ENCODE measurements at regions not wholly inside any gene's neighbourhood (a gene's known extent, or its start where the extent isn't known, plus 50 kb on each side); places are given as distances from the start of the nearest gene placed in this dataset.

DNA sequence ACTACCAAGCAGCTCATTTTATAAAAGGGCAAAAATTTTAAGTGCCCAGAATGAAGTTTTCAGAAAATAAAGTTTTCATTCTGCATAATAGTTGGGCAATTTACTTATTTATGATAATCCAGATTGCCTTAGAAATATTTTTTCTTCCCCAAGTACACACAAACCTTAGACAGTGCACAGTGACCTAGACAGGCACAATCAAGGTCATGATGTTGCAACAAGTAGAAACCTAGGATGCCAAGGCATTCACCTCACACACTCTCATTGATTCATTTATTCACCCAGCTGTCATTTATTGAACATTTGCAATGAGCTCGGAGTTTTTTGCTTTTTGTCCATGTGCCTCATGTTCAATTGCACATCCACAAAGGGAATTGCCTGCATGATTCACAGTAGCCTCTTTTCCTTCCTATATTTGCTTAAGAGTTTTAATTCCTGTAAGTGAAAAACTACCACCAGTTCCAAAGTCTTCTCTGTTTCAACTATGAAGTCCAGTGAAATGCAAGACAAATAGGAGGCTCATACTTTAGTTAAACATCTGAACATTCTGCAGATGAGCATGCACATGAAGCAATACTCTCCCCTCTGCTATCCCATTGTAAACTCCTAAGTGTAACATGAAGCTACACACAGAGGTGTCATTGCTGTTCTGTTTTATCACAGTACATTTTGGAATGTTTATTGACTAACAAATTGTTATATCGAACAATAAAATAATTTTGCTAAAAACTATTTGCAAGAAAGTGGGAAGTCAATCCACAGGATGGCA is 122.9 kb downstream of the HINT1 start:
- intact Hi-C loops (cut with micrococcal nuclease) = no loop called here
- no TSS peak for BruUV-seq (replicated peaks)
- TF ChIP-seq CBFB (CRISPR knock-in tag; IDR thresholded peaks at IDR 0.05) (no peak), PTBP1 (IDR thresholded peaks at IDR 0.05; ENCODE audit: low read depth, low read length) (no peak), CHD2 (IDR thresholded peaks at IDR 0.05; ENCODE audit: low read depth, low read length) (no peak), RBM14 (IDR thresholded peaks at IDR 0.05; ENCODE audit: borderline replicate concordance, insufficient read depth, low read depth, low read length) (no peak)

DNA sequence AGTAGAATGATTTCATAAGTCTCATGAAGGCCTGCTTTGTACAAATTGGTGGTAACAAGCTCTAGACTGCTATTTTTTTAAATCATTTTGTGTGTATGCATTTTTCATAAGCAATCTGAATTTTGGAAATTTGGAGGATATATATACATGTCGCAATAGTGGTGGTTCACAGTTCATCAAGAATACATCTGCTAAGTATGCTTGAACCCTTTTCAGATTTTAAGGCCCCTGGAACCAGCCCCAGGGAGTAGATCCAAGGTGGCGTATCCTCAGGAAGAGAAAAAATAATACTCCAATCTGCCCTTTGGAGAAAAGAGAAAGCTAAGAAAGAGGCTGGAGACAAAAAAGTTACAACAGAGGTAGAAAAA is 141.6 kb downstream of the HINT1 start:
- Histone ChIP-seq H3K4me1 (replicated peaks in 1 of 2; ENCODE audit: control insufficient read depth in 2 of 2, insufficient read depth in 2 of 2, low read length in 2 of 2) (no peaks in the 10 kb centered on the region), H3K27me3 (ENCODE audit: control insufficient read depth in 2 of 2, insufficient read depth in 2 of 2, low read length in 2 of 2) (no peaks in the 10 kb centered on the region), H3K27ac (ENCODE audit: extremely low read depth, low read depth, low read length) (no peak overlapping the region), H2AFZ (ENCODE audit: low read depth, low read length) (no peak overlapping the region), H3K9ac (ENCODE audit: insufficient read depth in 1 of 2, low read depth in 2 of 2, low read length in 2 of 2) (no peak overlapping the region), H3K9me3 (replicated peaks; ENCODE audit: control insufficient read depth, insufficient read depth, low read depth, low read length) (no peaks in the 10 kb centered on the region), H4K20me1 (replicated peaks; ENCODE audit: control insufficient read depth, insufficient read depth, low read length) (no peaks in the 10 kb centered on the region), H3K4me2 (ENCODE audit: insufficient read depth, low read length) (no peak overlapping the region), H3K9me1 (ENCODE audit: control insufficient read depth, insufficient read depth, low read length) (no peaks in the 10 kb centered on the region), H3K36me3 (ENCODE audit: control insufficient read depth, insufficient read depth, low read length) (no peaks in the 10 kb centered on the region), H3K79me2 (ENCODE audit: control insufficient read depth, insufficient read depth, low read length) (no peaks in the 10 kb centered on the region), H3K4me3 (no peak overlapping the region)
- WGBS (ENCODE audit: insufficient coverage, low coverage, missing lambda C conversion rate) = 5% methylated on average over 2 of the region's 2 CpGs
- intact Hi-C loops (cut with micrococcal nuclease) = no loop called here
- BruUV-seq (replicated peaks) = no TSS peak
- ChIA-PET POLR2A (interaction anchor here (0.6 to 0.8 kb wide), 2 partner anchors 18 to 383 kb away, joined by 3 read pairs; no protein-coding TSS in a partner anchor), CTCF (ENCODE audit: low intra/inter-chr PET ratio) (no interaction called here)
- no peak for FAIRE-seq
- no peak for ATAC-seq
- TF ChIP-seq ZKSCAN8 (CRISPR knock-in tag; IDR thresholded peaks at IDR 0.05) = no peak
- TF ChIP-seq TCF7 (IDR thresholded peaks at IDR 0.05; ENCODE audit: borderline replicate concordance) = no peak
- TF ChIP-seq HDAC6 (IDR thresholded peaks at IDR 0.05; ENCODE audit: low read depth, low read length) = no peak
- TF ChIP-seq LEF1 (IDR thresholded peaks at IDR 0.05) = no peak
- no peak for TF ChIP-seq NFYB (IDR thresholded peaks at IDR 0.05; ENCODE audit: extremely low read depth, insufficient read length)
- no peak for TF ChIP-seq MCM7 (IDR thresholded peaks at IDR 0.05)
- TF ChIP-seq PRPF4 (IDR thresholded peaks at IDR 0.05; ENCODE audit: insufficient read depth, low read depth, low read length, poor library complexity, severe bottlenecking) = no peak
- TF ChIP-seq ZNF561 (CRISPR knock-in tag; conservative IDR thresholded peaks at IDR 0.05) = no peak
- no peak for TF ChIP-seq RFX1 (IDR thresholded peaks at IDR 0.05)
- no peak for DNase-seq (ENCODE audit: extremely low read depth in 1 of 4, low spot score in 3 of 4)
- in situ Hi-C loops (cut with MboI) = no loop called here

More for the DNA sequence above, 122.9 kb downstream of the HINT1 start:
- no peak overlapping the region for H3K4me2 ChIP-seq (ENCODE audit: insufficient read depth, low read length)
- no peaks in the 10 kb centered on the region for H3K79me2 ChIP-seq (ENCODE audit: control insufficient read depth, insufficient read depth, low read length)
- no peaks in the 10 kb centered on the region for H3K4me1 ChIP-seq (replicated peaks in 1 of 2; ENCODE audit: control insufficient read depth in 2 of 2, insufficient read depth in 2 of 2, low read length in 2 of 2)
- no peak overlapping the region for H3K4me3 ChIP-seq
- H3K9me3 ChIP-seq (replicated peaks; ENCODE audit: control insufficient read depth, insufficient read depth, low read depth, low read length) = no peaks in the 10 kb centered on the region
- 3% methylated on average over 2 of the region's 2 CpGs for WGBS (ENCODE audit: insufficient coverage, low coverage, missing lambda C conversion rate)
- no peaks in the 10 kb centered on the region for H3K27me3 ChIP-seq (ENCODE audit: control insufficient read depth in 2 of 2, insufficient read depth in 2 of 2, low read length in 2 of 2)
- CTCF ChIA-PET (ENCODE audit: low intra/inter-chr PET ratio) = interaction anchor here (0.6 kb wide), 1 partner anchor 488 kb away, joined by 5 read pairs; no protein-coding TSS in a partner anchor
- H4K20me1 ChIP-seq (replicated peaks; ENCODE audit: control insufficient read depth, insufficient read depth, low read length) = no peaks in the 10 kb centered on the region
- H3K36me3 ChIP-seq (ENCODE audit: control insufficient read depth, insufficient read depth, low read length) = no peaks in the 10 kb centered on the region
- in situ Hi-C loops (cut with MboI) = no loop called here
- H3K9me1 ChIP-seq (ENCODE audit: control insufficient read depth, insufficient read depth, low read length) = no peaks in the 10 kb centered on the region
- no peak for ATAC-seq
- H2AFZ ChIP-seq (ENCODE audit: low read depth, low read length) = no peak overlapping the region
- DNase-seq (ENCODE audit: extremely low read depth in 1 of 4, low spot score in 3 of 4) = no peak
- FAIRE-seq = no peak
- no peak overlapping the region for H3K27ac ChIP-seq (ENCODE audit: extremely low read depth, low read depth, low read length)
- H3K9ac ChIP-seq (ENCODE audit: insufficient read depth in 1 of 2, low read depth in 2 of 2, low read length in 2 of 2) = no peak overlapping the region
- POLR2A ChIA-PET = no interaction called here
